ENCODE measurements at regions not wholly inside any gene's neighbourhood (a gene's known extent, or its start where the extent isn't known, plus 50 kb on each side); places are given as distances from the start of the nearest gene placed in this dataset.

DNA sequence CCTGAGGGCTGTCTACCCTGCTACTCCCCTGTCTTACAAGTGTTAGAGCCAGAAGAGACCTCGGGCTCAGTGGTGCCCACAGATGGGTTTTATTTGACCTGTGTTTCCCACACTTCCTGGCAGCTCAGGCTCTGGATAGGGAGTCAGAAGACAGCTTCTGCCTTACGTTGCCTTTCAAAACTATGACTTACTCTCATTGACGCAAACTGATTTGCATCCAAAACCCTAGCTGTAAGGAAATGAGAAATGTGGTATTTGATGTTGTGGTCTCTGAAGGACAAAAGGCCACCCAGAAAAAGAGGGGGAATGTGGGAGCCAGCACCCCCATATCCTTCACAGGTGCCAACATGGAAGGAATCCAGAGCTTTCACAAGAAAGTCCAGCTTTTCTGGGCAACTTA lies 180.2 kb downstream of the ATG4C start:
- H3K9me3 ChIP-seq (replicated peaks; ENCODE audit: control insufficient read depth, insufficient read depth, low read depth, low read length): no peaks in the 10 kb centered on the region
- 4% methylated on average over 3 of the region's 3 CpGs for WGBS (ENCODE audit: insufficient coverage, low coverage, missing lambda C conversion rate)
- in situ Hi-C loops (cut with MboI): no loop called here
- H3K36me3 ChIP-seq (ENCODE audit: control insufficient read depth, insufficient read depth, low read length): no peaks in the 10 kb centered on the region
- no peaks in the 10 kb centered on the region for H4K20me1 ChIP-seq (replicated peaks; ENCODE audit: control insufficient read depth, insufficient read depth, low read length)
- ChIA-PET CTCF (ENCODE audit: low intra/inter-chr PET ratio) (interaction anchor here (0.7 kb wide), 1 partner anchor 1807 kb away, joined by 4 read pairs; no protein-coding TSS in a partner anchor), POLR2A (interaction anchor here (0.5 kb wide), 1 partner anchor 209 kb away, joined by 3 read pairs; no protein-coding TSS in a partner anchor)
- H3K4me3 ChIP-seq: no peak overlapping the region
- H3K9me1 ChIP-seq (ENCODE audit: control insufficient read depth, insufficient read depth, low read length): no peaks in the 10 kb centered on the region
- H3K27ac ChIP-seq (ENCODE audit: extremely low read depth, low read depth, low read length): no peak overlapping the region
- FAIRE-seq (no peak), DNase-seq (ENCODE audit: extremely low read depth in 1 of 4, low spot score in 3 of 4) (no peak), ATAC-seq (no peak)
- H3K79me2 ChIP-seq (ENCODE audit: control insufficient read depth, insufficient read depth, low read length): no peaks in the 10 kb centered on the region
- no peak overlapping the region for H3K9ac ChIP-seq (ENCODE audit: insufficient read depth in 1 of 2, low read depth in 2 of 2, low read length in 2 of 2)
- 0 out of 5 replicates have a peak, but pooled peaks cover 0 to 2% of the 10 kb centered on the region in 2 experiments for H3K4me1 ChIP-seq (replicated peaks in 1 of 2; ENCODE audit: control insufficient read depth in 2 of 2, insufficient read depth in 2 of 2, low read length in 2 of 2)
- H3K4me2 ChIP-seq (ENCODE audit: insufficient read depth, low read length): no peak overlapping the region
- H3K27me3 ChIP-seq (ENCODE audit: control insufficient read depth in 2 of 2, insufficient read depth in 2 of 2, low read length in 2 of 2): peaks cover 3 to 32% of the 10 kb centered on the region in 2 experiments; a peak in 3 of 5 replicates
- BruUV-seq (replicated peaks): no TSS peak
- intact Hi-C loops (cut with micrococcal nuclease): loop anchor here (5.0 to 10.0 kb wide), 2 partner anchors 181 to 478 kb away; no protein-coding TSS in a partner anchor
- no peak overlapping the region for H2AFZ ChIP-seq (ENCODE audit: low read depth, low read length)
- TF ChIP-seq PHTF2 (CRISPR knock-in tag; IDR thresholded peaks at IDR 0.05): no peak
- no peak for TF ChIP-seq NCOA6 (IDR thresholded peaks at IDR 0.05)
- TF ChIP-seq ZNF717 (CRISPR knock-in tag; IDR thresholded peaks at IDR 0.05): no peak
- no peak for TF ChIP-seq XRCC3 (IDR thresholded peaks at IDR 0.05)
- no peak for TF ChIP-seq E2F3 (CRISPR knock-in tag; IDR thresholded peaks at IDR 0.05)
- TF ChIP-seq BACH1 (tag; IDR thresholded peaks at IDR 0.05): no peak
- no peak for TF ChIP-seq HDAC8 (tag; IDR thresholded peaks at IDR 0.05)
- TF ChIP-seq, protein P1, sequence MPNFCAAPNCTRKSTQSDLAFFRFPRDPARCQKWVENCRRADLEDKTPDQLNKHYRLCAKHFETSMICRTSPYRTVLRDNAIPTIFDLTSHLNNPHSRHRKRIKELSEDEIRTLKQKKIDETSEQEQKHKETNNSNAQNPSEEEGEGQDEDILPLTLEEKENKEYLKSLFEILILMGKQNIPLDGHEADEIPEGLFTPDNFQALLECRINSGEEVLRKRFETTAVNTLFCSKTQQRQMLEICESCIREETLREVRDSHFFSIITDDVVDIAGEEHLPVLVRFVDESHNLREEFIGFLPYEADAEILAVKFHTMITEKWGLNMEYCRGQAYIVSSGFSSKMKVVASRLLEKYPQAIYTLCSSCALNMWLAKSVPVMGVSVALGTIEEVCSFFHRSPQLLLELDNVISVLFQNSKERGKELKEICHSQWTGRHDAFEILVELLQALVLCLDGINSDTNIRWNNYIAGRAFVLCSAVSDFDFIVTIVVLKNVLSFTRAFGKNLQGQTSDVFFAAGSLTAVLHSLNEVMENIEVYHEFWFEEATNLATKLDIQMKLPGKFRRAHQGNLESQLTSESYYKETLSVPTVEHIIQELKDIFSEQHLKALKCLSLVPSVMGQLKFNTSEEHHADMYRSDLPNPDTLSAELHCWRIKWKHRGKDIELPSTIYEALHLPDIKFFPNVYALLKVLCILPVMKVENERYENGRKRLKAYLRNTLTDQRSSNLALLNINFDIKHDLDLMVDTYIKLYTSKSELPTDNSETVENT (CRISPR knock-in tag; IDR thresholded peaks at IDR 0.05): no peak
- no peak for TF ChIP-seq ZSCAN32 (CRISPR knock-in tag; IDR thresholded peaks at IDR 0.05)
- TF ChIP-seq GTF2E2 (tag; IDR thresholded peaks at IDR 0.05): no peak
- TF ChIP-seq, protein P2, sequence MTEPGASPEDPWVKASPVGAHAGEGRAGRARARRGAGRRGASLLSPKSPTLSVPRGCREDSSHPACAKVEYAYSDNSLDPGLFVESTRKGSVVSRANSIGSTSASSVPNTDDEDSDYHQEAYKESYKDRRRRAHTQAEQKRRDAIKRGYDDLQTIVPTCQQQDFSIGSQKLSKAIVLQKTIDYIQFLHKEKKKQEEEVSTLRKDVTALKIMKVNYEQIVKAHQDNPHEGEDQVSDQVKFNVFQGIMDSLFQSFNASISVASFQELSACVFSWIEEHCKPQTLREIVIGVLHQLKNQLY (CRISPR knock-in tag; conservative IDR thresholded peaks at IDR 0.05): no peak
- no peak for TF ChIP-seq ZNF174 (CRISPR knock-in tag; IDR thresholded peaks at IDR 0.05)
- TF ChIP-seq BRD4 (IDR thresholded peaks at IDR 0.05): no peak
- TF ChIP-seq, protein P3, sequence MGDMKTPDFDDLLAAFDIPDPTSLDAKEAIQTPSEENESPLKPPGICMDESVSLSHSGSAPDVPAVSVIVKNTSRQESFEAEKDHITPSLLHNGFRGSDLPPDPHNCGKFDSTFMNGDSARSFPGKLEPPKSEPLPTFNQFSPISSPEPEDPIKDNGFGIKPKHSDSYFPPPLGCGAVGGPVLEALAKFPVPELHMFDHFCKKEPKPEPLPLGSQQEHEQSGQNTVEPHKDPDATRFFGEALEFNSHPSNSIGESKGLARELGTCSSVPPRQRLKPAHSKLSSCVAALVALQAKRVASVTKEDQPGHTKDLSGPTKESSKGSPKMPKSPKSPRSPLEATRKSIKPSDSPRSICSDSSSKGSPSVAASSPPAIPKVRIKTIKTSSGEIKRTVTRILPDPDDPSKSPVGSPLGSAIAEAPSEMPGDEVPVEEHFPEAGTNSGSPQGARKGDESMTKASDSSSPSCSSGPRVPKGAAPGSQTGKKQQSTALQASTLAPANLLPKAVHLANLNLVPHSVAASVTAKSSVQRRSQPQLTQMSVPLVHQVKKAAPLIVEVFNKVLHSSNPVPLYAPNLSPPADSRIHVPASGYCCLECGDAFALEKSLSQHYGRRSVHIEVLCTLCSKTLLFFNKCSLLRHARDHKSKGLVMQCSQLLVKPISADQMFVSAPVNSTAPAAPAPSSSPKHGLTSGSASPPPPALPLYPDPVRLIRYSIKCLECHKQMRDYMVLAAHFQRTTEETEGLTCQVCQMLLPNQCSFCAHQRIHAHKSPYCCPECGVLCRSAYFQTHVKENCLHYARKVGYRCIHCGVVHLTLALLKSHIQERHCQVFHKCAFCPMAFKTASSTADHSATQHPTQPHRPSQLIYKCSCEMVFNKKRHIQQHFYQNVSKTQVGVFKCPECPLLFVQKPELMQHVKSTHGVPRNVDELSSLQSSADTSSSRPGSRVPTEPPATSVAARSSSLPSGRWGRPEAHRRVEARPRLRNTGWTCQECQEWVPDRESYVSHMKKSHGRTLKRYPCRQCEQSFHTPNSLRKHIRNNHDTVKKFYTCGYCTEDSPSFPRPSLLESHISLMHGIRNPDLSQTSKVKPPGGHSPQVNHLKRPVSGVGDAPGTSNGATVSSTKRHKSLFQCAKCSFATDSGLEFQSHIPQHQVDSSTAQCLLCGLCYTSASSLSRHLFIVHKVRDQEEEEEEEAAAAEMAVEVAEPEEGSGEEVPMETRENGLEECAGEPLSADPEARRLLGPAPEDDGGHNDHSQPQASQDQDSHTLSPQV (IDR thresholded peaks at IDR 0.05): no peak
- no peak for TF ChIP-seq IFI16 (CRISPR knock-in tag; IDR thresholded peaks at IDR 0.05)
- TF ChIP-seq, protein P4, sequence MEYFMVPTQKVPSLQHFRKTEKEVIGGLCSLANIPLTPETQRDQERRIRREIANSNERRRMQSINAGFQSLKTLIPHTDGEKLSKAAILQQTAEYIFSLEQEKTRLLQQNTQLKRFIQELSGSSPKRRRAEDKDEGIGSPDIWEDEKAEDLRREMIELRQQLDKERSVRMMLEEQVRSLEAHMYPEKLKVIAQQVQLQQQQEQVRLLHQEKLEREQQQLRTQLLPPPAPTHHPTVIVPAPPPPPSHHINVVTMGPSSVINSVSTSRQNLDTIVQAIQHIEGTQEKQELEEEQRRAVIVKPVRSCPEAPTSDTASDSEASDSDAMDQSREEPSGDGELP (CRISPR knock-in tag; IDR thresholded peaks at IDR 0.05; ENCODE audit: borderline replicate concordance): no peak

Measured in K562 (cell line).